ENCODE measurements at regions not wholly inside any gene's neighbourhood (a gene's known extent, or its start where the extent isn't known, plus 50 kb on each side); places are given as distances from the start of the nearest gene placed in this dataset.

DNA sequence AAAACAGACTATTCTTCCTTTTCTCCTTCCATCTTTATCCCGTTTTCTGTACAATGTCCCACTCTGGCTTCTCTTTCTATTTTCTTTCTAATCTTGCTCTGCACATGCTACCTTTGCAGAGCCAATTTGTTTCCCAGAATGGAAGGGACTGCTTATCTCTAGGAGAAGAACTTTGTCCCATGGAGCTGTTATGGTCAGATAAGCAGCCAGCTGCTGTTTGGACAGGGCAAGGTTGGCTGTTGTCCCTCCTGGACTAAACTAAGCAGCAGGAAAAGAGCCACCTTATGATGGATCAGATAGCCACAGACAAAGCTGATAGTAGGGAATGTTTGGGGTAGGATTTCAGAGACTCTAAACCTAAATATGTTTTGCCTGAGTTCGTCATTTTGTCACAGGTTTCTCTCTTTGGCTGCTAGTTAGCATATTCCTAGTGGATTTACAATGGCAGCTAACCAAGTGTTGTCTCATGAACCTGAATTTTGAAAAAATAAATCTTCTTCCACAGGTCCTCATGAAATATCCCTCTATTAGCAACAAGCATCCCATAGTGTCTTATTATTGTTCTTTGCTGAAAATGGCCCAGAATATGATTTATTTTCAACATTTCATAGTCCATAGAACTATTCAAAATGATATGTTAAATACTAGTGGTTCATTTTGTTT is 262.8 kb downstream of the SLC16A7 start:
- TF ChIP-seq CTCF (conservative IDR thresholded peaks at IDR 0.05; ENCODE audit: low read length) (no peak), EZH2phosphoT487 (IDR thresholded peaks at IDR 0.05; ENCODE audit: borderline replicate concordance, low read depth, low read length) (no peak)

All from OCI-LY7 (cell line).